Stimulated activated memory B cell treated with anti-CD40 and anti-IgM and Interleukin-4, amounts not matched to agents 10 μg/mL and 1 μg/mL and 100 μg/mL, for 72 hours (primary cell): ENCODE measurements at regions not wholly inside any gene's neighbourhood (a gene's known extent, or its start where the extent isn't known, plus 50 kb on each side); places are given as distances from the start of the nearest gene placed in this dataset.

Source experiments
- ATAC-seq: fragments of 150-1000 bp; cut with Tn5 transposase; 2 replicates; pipeline ENCODE4 v1.10.0; 2021
- H3K27ac Mint-ChIP-seq: one replicate; pipeline ENCODE4 v1.8.0; 2022; ENCODE audit warnings: mild to moderate bottlenecking, mixed read lengths
- H3K27me3 Mint-ChIP-seq: one replicate; pipeline ENCODE4 v1.8.0; 2022; ENCODE audit warnings: mixed read lengths
- H3K36me3 Mint-ChIP-seq: one replicate; pipeline ENCODE4 v1.8.0; 2022; ENCODE audit warnings: mixed read lengths
- H3K4me1 Mint-ChIP-seq: one replicate; pipeline ENCODE4 v1.8.0; 2022; ENCODE audit warnings: mixed read lengths
- H3K4me3 Mint-ChIP-seq: one replicate; pipeline ENCODE4 v1.8.0; 2022; ENCODE audit warnings: mild to moderate bottlenecking, moderate library complexity, mixed read lengths
- H3K9me3 Mint-ChIP-seq: one replicate; pipeline ENCODE4 v1.8.0; 2022; ENCODE audit warnings: mixed read lengths

- H3K27me3 Mint-ChIP-seq: no peaks in the 10 kb centered on the region
- no peak overlapping the region for H3K4me3 Mint-ChIP-seq
- H3K36me3 Mint-ChIP-seq: no peaks in the 10 kb centered on the region
- ATAC-seq: no peak
- H3K9me3 Mint-ChIP-seq: no peaks in the 10 kb centered on the region
- H3K27ac Mint-ChIP-seq: no peak overlapping the region
- no peaks in the 10 kb centered on the region for H3K4me1 Mint-ChIP-seq
These were observed 538.4 kb upstream of the CITED2 start for GRCh38 chr6:139912735-139913400.

GRCh38 chr6:139909992-139910391 lies 535.5 kb upstream of the CITED2 start:
- H3K4me1 Mint-ChIP-seq: no peaks in the 10 kb centered on the region
- H3K27ac Mint-ChIP-seq: no peak overlapping the region
- ATAC-seq: no peak
- no peaks in the 10 kb centered on the region for H3K9me3 Mint-ChIP-seq
- no peak overlapping the region for H3K4me3 Mint-ChIP-seq
- H3K27me3 Mint-ChIP-seq: no peaks in the 10 kb centered on the region
- no peaks in the 10 kb centered on the region for H3K36me3 Mint-ChIP-seq

- H3K4me3 Mint-ChIP-seq: no peak overlapping the region
- H3K4me1 Mint-ChIP-seq: peaks cover 17% of the 10 kb centered on the region
- H3K27me3 Mint-ChIP-seq: no peaks in the 10 kb centered on the region
- ATAC-seq: no peak
- no peaks in the 10 kb centered on the region for H3K36me3 Mint-ChIP-seq
- H3K9me3 Mint-ChIP-seq: no peaks in the 10 kb centered on the region
- no peak overlapping the region for H3K27ac Mint-ChIP-seq
These were observed 531.1 kb upstream of the CITED2 start for GRCh38 chr6:139905404-139906052.

GRCh38 chr6:139904568-139904967 lies 530.1 kb upstream of the CITED2 start:
- Mint-ChIP-seq H3K36me3 (no peaks in the 10 kb centered on the region), H3K4me1 (peaks cover 17% of the 10 kb centered on the region), H3K4me3 (no peak overlapping the region), H3K27ac (peak overlapping the region; percentile 84), H3K27me3 (no peaks in the 10 kb centered on the region), H3K9me3 (no peaks in the 10 kb centered on the region)
- no peak for ATAC-seq

GRCh38 chr6:139904158-139904533 lies 529.7 kb upstream of the CITED2 start:
- H3K9me3 Mint-ChIP-seq: no peaks in the 10 kb centered on the region
- no peaks in the 10 kb centered on the region for H3K27me3 Mint-ChIP-seq
- ATAC-seq: no peak
- H3K36me3 Mint-ChIP-seq: no peaks in the 10 kb centered on the region
- H3K27ac Mint-ChIP-seq: peak overlapping the region; percentile 84
- no peak overlapping the region for H3K4me3 Mint-ChIP-seq
- peaks cover 17% of the 10 kb centered on the region for H3K4me1 Mint-ChIP-seq

DNA sequence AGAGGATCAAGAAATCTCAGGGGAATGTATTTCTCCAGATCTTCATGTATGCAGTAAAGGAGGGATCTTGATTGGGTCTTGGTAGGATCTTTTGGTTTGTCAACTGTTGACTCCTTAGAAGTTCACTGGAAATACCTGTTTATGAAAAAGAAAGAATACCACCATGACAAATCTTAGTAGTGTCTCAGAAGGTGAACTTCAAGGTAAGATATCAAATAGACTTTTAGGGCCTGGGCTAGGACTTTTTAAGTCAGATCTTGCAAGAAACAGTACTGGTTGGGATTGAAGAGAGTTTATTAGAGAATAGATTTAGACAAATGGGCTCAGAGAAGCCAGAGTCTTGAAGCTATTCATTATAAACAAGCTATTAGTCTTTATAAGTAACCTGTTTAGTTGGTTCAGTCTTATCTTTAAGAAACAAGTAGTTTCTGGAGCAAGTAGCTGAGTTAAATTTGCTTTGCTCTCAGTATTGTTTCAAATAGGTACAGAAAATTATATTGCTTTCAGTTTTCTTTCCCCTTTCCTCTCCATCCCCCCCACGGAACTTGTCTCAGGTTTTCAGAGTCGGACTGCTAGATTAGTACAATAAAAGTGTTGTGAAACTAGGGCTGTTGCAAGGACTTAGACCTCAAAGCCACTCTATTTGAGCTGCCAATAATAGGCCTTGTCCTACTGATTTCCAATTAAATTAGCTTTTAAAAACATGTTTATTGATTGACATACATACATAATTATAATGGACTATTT lies 529.1 kb upstream of the CITED2 start:
- Mint-ChIP-seq H3K4me1 (peaks cover 17% of the 10 kb centered on the region), H3K9me3 (peaks cover 2% of the 10 kb centered on the region), H3K4me3 (no peak overlapping the region), H3K36me3 (no peaks in the 10 kb centered on the region), H3K27me3 (no peaks in the 10 kb centered on the region), H3K27ac (peak overlapping the region; percentile 84)
- peak; percentile 91 for ATAC-seq

GRCh38 chr6:139895205-139895793 lies 520.9 kb upstream of the CITED2 start:
- H3K27me3 Mint-ChIP-seq: no peaks in the 10 kb centered on the region
- ATAC-seq: no peak
- H3K27ac Mint-ChIP-seq: no peak overlapping the region
- H3K4me3 Mint-ChIP-seq: no peak overlapping the region
- peaks cover 2% of the 10 kb centered on the region for H3K9me3 Mint-ChIP-seq
- no peaks in the 10 kb centered on the region for H3K4me1 Mint-ChIP-seq
- no peaks in the 10 kb centered on the region for H3K36me3 Mint-ChIP-seq

DNA sequence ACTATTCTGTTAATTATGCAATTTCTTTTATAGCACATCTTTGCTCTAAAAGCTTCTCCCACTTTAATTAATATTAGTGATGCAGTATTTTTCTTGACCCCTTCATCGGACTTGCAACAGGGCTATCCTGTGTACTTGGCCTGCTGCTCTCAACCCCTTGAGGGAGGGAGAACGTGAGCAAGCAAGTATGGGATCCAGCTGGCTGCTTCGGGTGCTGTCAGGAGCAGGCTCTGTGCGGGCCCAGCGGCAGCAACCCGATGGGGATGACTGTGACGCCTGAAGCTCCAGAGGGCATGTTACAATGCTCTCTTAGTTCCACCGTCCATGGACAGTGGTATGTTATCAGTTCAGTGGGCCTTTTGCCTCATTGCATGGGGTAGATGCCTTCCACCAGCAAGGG lies 519.8 kb upstream of the CITED2 start:
- Mint-ChIP-seq H3K4me3 (no peak overlapping the region), H3K4me1 (peaks cover 6% of the 10 kb centered on the region), H3K27me3 (no peaks in the 10 kb centered on the region), H3K27ac (no peak overlapping the region), H3K9me3 (peaks cover 2% of the 10 kb centered on the region), H3K36me3 (no peaks in the 10 kb centered on the region)
- ATAC-seq: no peak

DNA sequence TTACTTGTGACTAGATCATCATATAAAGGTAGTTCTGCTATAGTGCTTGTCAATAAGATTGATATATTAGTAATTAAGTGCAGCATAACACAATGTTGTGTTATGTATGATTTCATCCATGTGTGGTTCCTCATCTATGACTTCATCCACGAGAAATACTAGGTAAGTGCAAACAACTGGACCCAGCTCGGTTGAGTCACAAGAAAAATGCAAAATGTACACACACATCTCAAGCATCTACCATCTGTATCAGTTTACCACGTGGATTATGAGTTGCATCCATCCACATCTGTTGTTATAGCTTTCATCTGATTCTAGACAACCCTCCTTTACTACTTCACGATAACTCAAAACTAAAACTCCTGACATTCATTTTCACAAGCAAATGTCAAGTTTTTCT lies 517.0 kb upstream of the CITED2 start:
- no peak for ATAC-seq
- no peaks in the 10 kb centered on the region for H3K9me3 Mint-ChIP-seq
- no peaks in the 10 kb centered on the region for H3K27me3 Mint-ChIP-seq
- H3K4me1 Mint-ChIP-seq: peaks cover 6% of the 10 kb centered on the region
- no peak overlapping the region for H3K27ac Mint-ChIP-seq
- no peak overlapping the region for H3K4me3 Mint-ChIP-seq
- no peaks in the 10 kb centered on the region for H3K36me3 Mint-ChIP-seq

- H3K4me3 Mint-ChIP-seq: no peak overlapping the region
- no peak overlapping the region for H3K27ac Mint-ChIP-seq
- peaks cover 8% of the 10 kb centered on the region for H3K4me1 Mint-ChIP-seq
- no peaks in the 10 kb centered on the region for H3K27me3 Mint-ChIP-seq
- H3K9me3 Mint-ChIP-seq: no peaks in the 10 kb centered on the region
- H3K36me3 Mint-ChIP-seq: no peaks in the 10 kb centered on the region
- ATAC-seq: no peak
These were observed 514.3 kb upstream of the CITED2 start for GRCh38 chr6:139888681-139889122.

- ATAC-seq: no peak
- no peak overlapping the region for H3K27ac Mint-ChIP-seq
- H3K36me3 Mint-ChIP-seq: no peaks in the 10 kb centered on the region
- no peak overlapping the region for H3K4me3 Mint-ChIP-seq
- no peaks in the 10 kb centered on the region for H3K9me3 Mint-ChIP-seq
- no peaks in the 10 kb centered on the region for H3K27me3 Mint-ChIP-seq
- peaks cover 22% of the 10 kb centered on the region for H3K4me1 Mint-ChIP-seq
These were observed 512.8 kb upstream of the CITED2 start for GRCh38 chr6:139887275-139887674.

GRCh38 chr6:139886396-139886795 lies 511.9 kb upstream of the CITED2 start:
- Mint-ChIP-seq H3K36me3 (no peaks in the 10 kb centered on the region), H3K4me1 (peaks cover 28% of the 10 kb centered on the region), H3K27ac (no peak overlapping the region), H3K4me3 (no peak overlapping the region), H3K27me3 (no peaks in the 10 kb centered on the region), H3K9me3 (no peaks in the 10 kb centered on the region)
- no peak for ATAC-seq

DNA sequence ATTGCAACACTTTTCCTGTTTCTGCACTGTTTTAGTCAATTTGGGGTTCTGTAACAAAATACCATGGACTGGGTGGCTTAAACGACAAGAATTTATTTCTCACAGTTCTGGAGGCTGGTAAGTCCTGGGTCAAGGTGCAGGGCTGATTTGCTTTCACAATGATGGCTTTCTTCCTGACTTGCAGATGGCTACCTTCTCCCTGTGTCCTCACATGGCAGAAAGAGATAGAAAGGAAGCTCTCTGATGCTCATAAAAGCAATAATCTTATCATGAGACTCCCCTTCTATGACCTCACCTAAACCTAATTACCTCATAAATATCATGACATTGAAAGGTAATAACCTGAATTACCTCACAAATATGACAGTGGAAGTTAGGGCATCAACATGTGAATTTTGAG lies 511.5 kb upstream of the CITED2 start:
- no peak for ATAC-seq
- no peaks in the 10 kb centered on the region for H3K36me3 Mint-ChIP-seq

DNA sequence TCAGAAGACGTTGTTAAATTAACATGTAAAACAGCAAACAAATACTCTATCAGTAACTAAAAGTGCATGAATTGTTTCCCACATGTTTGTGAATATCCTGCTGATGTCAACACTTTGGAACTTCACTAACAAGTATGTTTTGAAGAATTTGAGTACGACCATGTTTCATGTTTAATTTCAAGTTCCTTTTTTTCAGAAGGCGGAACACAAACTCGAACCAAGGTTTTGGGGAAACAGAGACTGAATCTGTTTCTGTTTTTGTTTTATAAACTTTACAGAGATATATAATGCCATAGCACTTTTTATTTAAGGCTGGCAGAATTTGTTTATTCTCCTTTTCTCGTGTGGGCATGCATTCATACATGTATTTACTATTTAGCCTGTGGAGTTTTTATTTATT lies 509.3 kb upstream of the CITED2 start:
- no peaks in the 10 kb centered on the region for H3K9me3 Mint-ChIP-seq
- ATAC-seq: no peak
- H3K36me3 Mint-ChIP-seq: no peaks in the 10 kb centered on the region
- peaks cover 22% of the 10 kb centered on the region for H3K4me1 Mint-ChIP-seq
- H3K27ac Mint-ChIP-seq: no peak overlapping the region
- H3K27me3 Mint-ChIP-seq: no peaks in the 10 kb centered on the region
- no peak overlapping the region for H3K4me3 Mint-ChIP-seq

More for the DNA sequence above, 511.5 kb upstream of the CITED2 start:
- no peak overlapping the region for H3K4me3 Mint-ChIP-seq
- H3K27ac Mint-ChIP-seq: no peak overlapping the region
- H3K9me3 Mint-ChIP-seq: no peaks in the 10 kb centered on the region
- H3K27me3 Mint-ChIP-seq: no peaks in the 10 kb centered on the region
- peaks cover 28% of the 10 kb centered on the region for H3K4me1 Mint-ChIP-seq

GRCh38 chr6:139882977-139883728 lies 508.7 kb upstream of the CITED2 start:
- no peak for ATAC-seq
- no peaks in the 10 kb centered on the region for H3K27me3 Mint-ChIP-seq

More at GRCh38 chr6:139882977-139883728, 508.7 kb upstream of the CITED2 start:
- no peak overlapping the region for H3K27ac Mint-ChIP-seq
- H3K4me1 Mint-ChIP-seq: peaks cover 22% of the 10 kb centered on the region
- H3K9me3 Mint-ChIP-seq: no peaks in the 10 kb centered on the region
- H3K36me3 Mint-ChIP-seq: no peaks in the 10 kb centered on the region
- H3K4me3 Mint-ChIP-seq: no peak overlapping the region
